Activated CD4-positive, CD25-positive, alpha-beta regulatory T cell treated with anti-CD3 and anti-CD28 coated beads, Interleukin-2, amount 50 U/mL, for 24 hours (primary cell): ENCODE measurements at regions not wholly inside any gene's neighbourhood (a gene's known extent, or its start where the extent isn't known, plus 50 kb on each side); places are given as distances from the start of the nearest gene placed in this dataset.

Source experiments
- ATAC-seq, 2 donors: fragments of 150-1000 bp; cut with Tn5 transposase; one replicate each; pipeline ENCODE4 v1.10.0; 2021; ENCODE audit warnings: mild to moderate bottlenecking in 1 of 2, moderate library complexity in 1 of 2

GRCh38 chr9:119577881-119578280, 208.6 kb upstream of the BRINP1 start:
- no peak for ATAC-seq

DNA sequence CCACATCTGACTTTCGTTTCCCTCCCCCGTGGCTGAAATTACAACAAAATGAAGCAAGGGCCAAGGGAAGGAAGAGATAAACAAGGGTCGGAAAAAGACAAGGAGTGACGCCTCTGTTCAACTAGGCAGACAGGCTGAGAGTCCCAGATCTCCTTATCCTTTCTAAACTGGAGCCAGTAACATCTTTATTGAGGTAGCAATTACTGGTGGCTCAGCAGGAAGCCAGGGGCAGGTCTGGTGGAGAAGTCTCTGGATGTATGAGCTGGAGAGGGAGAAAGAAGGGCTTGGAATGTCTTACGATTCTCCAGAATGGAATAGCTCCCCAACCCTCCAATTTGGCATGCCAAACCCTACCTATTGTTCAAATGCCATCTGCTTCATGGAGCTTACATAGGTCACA, 190.8 kb upstream of the BRINP1 start:
- no peak for ATAC-seq

- no peak for ATAC-seq
Measured at GRCh38 chr9:119559056-119559455, 189.8 kb upstream of the BRINP1 start.

- peak in 1 of 2 donors; percentile 41 for ATAC-seq
Measured at GRCh38 chr9:119556129-119556875, 187.1 kb upstream of the BRINP1 start.

- no peak for ATAC-seq
Measured at GRCh38 chr9:119544492-119544891, 175.3 kb upstream of the BRINP1 start.

GRCh38 chr9:119537138-119537537, 167.9 kb upstream of the BRINP1 start:
- no peak for ATAC-seq

DNA sequence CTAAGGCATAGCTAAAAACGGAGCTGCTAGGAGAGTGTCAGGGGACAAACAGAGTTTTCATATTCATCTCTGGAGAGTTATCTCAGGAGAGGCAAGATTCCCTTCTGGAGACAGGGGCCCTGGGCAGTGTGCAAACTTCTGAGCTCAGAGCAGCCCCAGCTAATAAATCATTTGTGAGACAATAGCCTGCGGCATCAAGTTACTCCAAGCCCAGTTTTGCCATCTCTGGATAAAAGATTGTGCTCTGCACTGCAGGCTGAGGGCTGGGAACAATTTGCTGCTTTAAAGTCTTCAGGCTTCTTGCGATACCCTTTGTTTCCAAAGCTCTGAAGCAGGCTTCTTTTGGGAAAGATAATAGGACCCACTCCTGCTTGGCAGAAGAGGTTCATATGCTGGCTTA, 164.3 kb upstream of the BRINP1 start:
- no peak for ATAC-seq

DNA sequence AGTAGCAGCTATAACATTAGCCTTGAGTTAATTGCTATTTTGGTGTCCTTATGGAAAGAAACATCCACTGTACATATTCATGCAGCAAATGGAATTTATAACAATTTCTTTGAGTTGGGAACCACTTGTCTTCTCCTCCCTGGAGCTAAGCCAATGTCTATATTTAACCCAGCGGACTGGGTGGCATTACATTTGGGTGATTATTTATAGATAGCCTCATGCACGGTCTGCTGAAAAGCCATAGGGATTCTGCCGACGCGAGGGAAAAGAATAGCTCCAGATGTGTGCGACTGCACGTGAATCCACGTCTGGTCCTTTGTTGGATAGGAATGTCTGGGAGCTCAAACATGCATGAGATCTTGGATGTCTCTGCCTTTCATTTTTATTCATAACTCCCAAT, 157.5 kb upstream of the BRINP1 start:
- ATAC-seq, result no peak

DNA sequence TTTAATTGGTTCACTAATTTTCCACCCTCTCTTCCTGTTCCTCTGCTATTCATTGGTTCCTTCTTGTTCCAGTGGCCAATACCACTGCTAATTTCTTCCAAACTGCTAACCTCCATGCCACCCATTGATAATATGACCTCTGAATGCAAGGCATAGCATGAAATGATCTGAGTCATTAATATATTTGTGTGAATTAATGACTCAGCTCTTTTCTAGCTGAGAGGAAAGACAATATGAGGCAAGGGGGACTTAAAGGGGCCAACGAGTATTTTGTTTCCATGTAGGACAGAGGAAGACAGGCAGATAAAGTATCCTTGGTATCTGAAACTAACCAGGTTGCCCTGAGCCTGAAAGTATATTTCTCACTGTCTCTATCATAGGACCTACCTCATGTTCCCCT, 154.3 kb upstream of the BRINP1 start:
- ATAC-seq, result no peak

- ATAC-seq, result no peak
Measured at GRCh38 chr9:119522381-119522780, 153.1 kb upstream of the BRINP1 start.

DNA sequence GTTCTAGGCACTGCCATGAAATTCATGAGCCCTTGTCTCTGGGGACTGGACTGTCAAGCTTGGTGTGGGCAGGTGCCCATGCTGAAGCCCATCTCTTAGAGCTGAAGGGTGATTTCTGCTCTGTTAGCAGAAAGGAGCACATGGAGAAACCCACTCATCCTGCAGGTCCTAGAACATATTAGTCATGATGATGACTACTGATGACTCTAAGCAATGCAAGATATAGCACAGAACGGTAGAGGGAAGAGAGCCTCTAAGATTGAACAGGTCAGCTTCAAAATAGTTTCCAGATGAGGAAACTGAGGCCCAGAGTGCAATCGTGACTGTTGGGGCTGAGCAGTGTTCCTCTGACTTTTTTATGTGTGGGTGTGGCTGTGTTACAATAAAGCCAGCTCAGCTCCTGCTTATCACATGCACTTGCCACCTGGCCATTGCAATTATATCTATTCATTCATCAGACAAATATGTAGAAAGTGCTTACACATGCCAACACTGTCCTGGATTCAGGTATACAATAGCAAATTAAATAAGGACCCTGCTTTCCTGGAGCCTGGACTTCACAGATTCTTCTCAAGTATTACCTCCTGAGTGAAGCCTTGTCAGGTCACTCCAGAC, 140.2 kb upstream of the BRINP1 start:
- no peak for ATAC-seq

- ATAC-seq, result no peak
Measured at GRCh38 chr9:119501374-119501773, 132.1 kb upstream of the BRINP1 start.

GRCh38 chr9:119500072-119500771, 131.0 kb upstream of the BRINP1 start:
- no peak for ATAC-seq

GRCh38 chr9:119487118-119487827, 118.0 kb upstream of the BRINP1 start:
- no peak for ATAC-seq

GRCh38 chr9:119483153-119483552, 113.9 kb upstream of the BRINP1 start:
- ATAC-seq, result no peak

- ATAC-seq, result no peak
Measured at GRCh38 chr9:119477197-119477596, 108.0 kb upstream of the BRINP1 start.

DNA sequence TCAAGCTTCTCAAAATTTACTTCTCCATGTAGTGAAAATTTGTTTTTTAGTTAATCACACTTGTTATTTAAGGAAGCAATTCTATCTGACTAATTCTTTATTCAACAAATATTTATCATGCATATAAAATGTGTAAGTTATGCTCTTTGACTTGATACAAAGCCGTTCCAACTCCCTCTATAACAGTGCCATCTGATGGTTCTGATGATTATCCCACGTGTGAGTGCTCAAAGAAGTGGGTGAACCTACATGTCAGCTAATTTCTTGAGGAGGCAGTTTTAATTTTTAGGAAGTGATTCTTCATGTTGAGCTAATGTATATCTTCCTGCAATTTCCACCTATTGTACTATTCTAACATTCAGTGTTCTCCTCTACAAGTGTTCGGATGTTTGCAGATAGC, 88.8 kb upstream of the BRINP1 start:
- no peak for ATAC-seq

- ATAC-seq, result no peak
Measured at GRCh38 chr9:119453980-119454379, 84.7 kb upstream of the BRINP1 start.

DNA sequence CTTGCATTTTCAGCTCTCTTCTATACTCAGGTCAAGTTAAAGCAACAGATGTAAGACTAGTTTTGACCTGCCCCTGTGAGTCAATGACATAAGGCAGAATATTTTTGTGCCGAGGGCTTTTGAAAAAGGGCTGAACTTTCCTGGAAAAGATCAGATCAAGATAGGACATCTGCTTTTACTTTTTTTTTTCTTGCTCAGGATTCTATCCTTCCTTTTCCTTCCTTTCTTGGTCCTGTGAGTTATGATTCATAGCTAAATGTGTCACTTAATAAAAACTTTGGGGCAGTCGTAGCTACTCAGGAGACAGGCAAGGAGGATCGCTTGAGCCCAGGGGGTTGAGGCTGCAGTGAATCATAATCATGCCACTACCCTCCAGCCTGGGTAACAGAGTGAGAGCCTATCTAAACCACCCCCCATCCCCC, 84.3 kb upstream of the BRINP1 start:
- no peak for ATAC-seq

DNA sequence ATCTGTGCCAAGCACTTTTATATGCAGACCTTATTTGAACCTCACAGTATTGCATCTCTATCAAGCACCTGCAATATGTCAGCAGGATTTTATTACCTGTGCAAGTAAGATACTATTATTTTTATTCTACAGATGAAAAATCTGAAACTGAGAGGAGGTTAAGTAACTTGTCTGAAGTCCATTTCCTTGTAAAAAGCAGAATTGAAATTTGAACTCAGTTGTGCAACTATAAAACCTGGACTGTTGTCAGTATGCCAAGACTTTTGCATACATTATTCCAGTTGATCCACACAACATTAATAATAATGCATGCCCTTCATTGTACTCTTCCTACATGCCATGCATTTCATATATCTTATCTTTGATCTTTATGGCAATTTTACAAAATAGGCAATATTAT, 82.2 kb upstream of the BRINP1 start:
- ATAC-seq, result no peak

DNA sequence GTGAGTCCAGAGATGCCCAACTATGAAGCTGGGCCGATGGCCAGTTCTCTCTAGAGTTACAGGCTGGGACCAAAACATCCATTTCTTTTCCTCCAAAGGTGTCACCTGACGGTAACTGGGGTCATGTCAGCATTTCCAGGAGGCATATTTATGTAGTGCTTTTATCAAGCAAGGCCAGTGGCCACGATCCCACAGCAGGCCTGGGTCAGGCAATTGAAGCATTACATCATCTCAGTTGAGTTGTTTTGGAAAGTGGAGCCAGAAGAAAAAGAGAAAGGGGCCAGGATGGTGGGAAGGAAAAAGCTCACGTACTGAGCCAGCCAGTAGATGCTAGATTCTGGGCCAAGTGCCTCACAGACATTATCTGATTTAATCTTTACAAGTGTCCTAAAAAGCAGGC, 73.9 kb upstream of the BRINP1 start:
- ATAC-seq, result no peak

DNA sequence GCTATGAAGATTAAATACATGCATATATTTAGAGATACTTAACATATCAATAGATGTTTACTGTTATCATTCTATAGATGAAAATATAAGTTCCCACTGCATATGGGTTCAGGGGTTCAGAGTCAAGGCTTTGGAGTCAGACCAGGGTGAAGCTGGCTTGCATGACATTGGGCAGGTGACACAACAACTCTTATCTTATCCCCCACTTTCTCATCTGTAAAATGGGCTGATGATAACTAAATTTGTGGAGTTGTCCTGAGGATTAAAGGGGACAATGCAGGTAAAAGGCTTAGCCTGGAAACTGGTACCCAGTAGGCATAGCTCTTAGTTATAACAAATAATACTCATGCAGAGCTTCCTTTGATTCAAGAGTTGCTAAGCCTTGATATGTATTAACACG, 72.6 kb upstream of the BRINP1 start:
- ATAC-seq, result no peak

GRCh38 chr9:119441338-119441737, 72.1 kb upstream of the BRINP1 start:
- no peak for ATAC-seq
